ENCODE measurements at regions not wholly inside any gene's neighbourhood (a gene's known extent, or its start where the extent isn't known, plus 50 kb on each side); places are given as distances from the start of the nearest gene placed in this dataset.

DNA sequence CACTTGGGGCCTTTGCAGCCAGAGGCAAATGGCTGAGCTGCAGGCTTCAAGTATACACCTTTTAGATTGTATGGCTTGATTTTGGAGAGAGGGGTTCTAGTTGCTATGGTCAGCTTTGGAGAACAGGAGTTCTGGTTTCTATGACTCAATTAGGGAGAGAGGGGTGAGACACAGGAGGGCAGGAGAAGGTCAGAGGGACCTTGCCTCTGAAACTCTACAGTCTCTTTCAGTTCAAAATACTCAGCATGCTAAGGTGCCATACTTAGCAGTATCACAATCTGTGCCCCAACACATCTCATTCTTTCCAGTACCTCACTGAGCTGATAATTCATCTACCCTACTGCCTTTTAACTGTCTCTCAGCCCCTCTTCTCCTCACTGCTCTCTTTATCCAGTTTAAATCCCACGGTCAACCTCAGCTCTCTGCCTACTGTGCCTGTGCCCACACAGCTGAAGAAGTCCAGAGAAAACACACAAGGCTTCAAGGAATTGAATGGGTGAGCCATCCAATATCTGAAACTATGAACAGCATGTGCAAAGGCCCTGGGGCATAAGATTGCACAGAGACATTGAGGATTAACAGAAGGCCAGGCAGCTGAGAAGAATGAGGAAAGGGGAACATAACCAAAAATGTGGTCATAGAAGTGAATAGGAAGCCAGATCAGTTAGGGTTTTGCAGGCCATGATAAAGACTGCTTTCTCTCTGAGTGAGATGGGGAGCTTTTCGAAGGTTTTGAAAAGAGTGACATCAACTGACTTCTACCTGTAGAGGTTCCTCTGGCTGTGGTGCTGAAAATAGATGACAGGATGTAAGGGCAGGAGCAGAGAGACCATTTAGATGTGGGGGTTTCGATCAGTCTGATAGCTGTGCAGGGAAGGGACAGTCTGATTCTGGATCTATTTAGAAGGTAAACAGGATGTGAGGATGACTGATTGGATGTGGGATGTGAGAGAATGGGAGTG is 54.5 kb upstream of the C3orf80 start:
- Histone ChIP-seq H3K27me3 (ENCODE audit: control insufficient read depth in 2 of 2, insufficient read depth in 2 of 2, low read length in 2 of 2) (no peaks in the 10 kb centered on the region), H3K36me3 (replicated peaks in 1 of 2; ENCODE audit: control insufficient read depth in 1 of 2, insufficient read depth in 2 of 2, low read length in 2 of 2) (no peaks in the 10 kb centered on the region), H3K9me3 (replicated peaks in 1 of 2; ENCODE audit: control insufficient read depth in 1 of 2, insufficient read depth in 1 of 2, low read length in 2 of 2) (no peaks in the 10 kb centered on the region), H3K9ac (ENCODE audit: insufficient read depth, low read length, poor library complexity, severe bottlenecking) (no peak overlapping the region), H3K4me1 (ENCODE audit: control insufficient read depth in 1 of 2, insufficient read depth in 2 of 2, low read length in 2 of 2) (no peaks in the 10 kb centered on the region), H3K79me2 (ENCODE audit: insufficient read depth, low read length) (no peaks in the 10 kb centered on the region), H2AFZ (ENCODE audit: insufficient read depth, low read depth, low read length, poor library complexity, severe bottlenecking) (no peak overlapping the region), H4K20me1 (ENCODE audit: insufficient read depth, low read length) (no peaks in the 10 kb centered on the region), H3K27ac (ENCODE audit: low read depth in 1 of 2, low read length in 2 of 2) (no peak overlapping the region), H3K4me2 (replicated peaks; ENCODE audit: extremely low read depth, low read length, poor library complexity, severe bottlenecking) (no peak overlapping the region), H3K4me3 (replicated peaks in 1 of 3; ENCODE audit: low read depth in 2 of 3, low read length in 3 of 3) (no peak overlapping the region)
- no peak for DNase-seq
- no peaks in the 10 kb centered on the region for H3K36me3 Mint-ChIP-seq
- H3K4me1 Mint-ChIP-seq = peaks cover 4% of the 10 kb centered on the region
- H3K27ac Mint-ChIP-seq = peak overlapping the region in 1 of 7 donors; percentile 41
- intact Hi-C loops (cut with micrococcal nuclease) = no loop called here
- 89% methylated on average over 2 of the region's 3 CpGs for WGBS (ENCODE audit: insufficient coverage)
- H3K9me3 Mint-ChIP-seq = peaks cover 0 to 1% (median 0%) of the 10 kb centered on the region in 7 donors
- H3K27me3 Mint-ChIP-seq (ENCODE audit: low read depth in 3 of 3) = peaks cover 0 to 1% (median 1%) of the 10 kb centered on the region in 3 donors
- H3K4me3 Mint-ChIP-seq = no peak overlapping the region
- TF ChIP-seq, protein P1, sequence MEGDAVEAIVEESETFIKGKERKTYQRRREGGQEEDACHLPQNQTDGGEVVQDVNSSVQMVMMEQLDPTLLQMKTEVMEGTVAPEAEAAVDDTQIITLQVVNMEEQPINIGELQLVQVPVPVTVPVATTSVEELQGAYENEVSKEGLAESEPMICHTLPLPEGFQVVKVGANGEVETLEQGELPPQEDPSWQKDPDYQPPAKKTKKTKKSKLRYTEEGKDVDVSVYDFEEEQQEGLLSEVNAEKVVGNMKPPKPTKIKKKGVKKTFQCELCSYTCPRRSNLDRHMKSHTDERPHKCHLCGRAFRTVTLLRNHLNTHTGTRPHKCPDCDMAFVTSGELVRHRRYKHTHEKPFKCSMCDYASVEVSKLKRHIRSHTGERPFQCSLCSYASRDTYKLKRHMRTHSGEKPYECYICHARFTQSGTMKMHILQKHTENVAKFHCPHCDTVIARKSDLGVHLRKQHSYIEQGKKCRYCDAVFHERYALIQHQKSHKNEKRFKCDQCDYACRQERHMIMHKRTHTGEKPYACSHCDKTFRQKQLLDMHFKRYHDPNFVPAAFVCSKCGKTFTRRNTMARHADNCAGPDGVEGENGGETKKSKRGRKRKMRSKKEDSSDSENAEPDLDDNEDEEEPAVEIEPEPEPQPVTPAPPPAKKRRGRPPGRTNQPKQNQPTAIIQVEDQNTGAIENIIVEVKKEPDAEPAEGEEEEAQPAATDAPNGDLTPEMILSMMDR (IDR thresholded peaks at IDR 0.05) = no peak

DNA sequence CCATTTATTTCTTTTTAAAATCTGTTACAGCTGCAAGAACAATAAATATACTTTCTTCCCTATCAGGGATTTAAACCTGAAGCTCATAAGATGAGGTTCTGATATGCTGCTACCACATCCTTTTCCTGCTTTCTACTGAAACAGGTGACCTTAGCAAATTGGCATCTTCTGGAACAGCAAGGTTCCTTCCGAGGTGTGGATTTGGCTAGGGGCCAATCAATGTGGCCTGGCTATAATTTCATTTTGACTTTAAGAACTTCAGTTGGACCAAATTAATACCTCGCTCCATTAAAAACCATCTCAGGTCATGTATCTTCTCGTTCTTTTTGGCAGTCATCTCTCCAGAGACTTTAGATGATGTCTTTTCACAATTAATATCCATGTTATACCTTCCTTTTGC is 53.4 kb upstream of the C3orf80 start:
- Histone ChIP-seq H3K79me2 (ENCODE audit: insufficient read depth, low read length) (no peaks in the 10 kb centered on the region), H2AFZ (ENCODE audit: insufficient read depth, low read depth, low read length, poor library complexity, severe bottlenecking) (no peak overlapping the region), H4K20me1 (ENCODE audit: insufficient read depth, low read length) (no peaks in the 10 kb centered on the region), H3K36me3 (replicated peaks in 1 of 2; ENCODE audit: control insufficient read depth in 1 of 2, insufficient read depth in 2 of 2, low read length in 2 of 2) (no peaks in the 10 kb centered on the region), H3K27ac (ENCODE audit: low read depth in 1 of 2, low read length in 2 of 2) (no peak overlapping the region), H3K27me3 (ENCODE audit: control insufficient read depth in 2 of 2, insufficient read depth in 2 of 2, low read length in 2 of 2) (no peaks in the 10 kb centered on the region), H3K4me1 (ENCODE audit: control insufficient read depth in 1 of 2, insufficient read depth in 2 of 2, low read length in 2 of 2) (no peaks in the 10 kb centered on the region), H3K9me3 (replicated peaks in 1 of 2; ENCODE audit: control insufficient read depth in 1 of 2, insufficient read depth in 1 of 2, low read length in 2 of 2) (no peaks in the 10 kb centered on the region), H3K4me3 (replicated peaks in 1 of 3; ENCODE audit: low read depth in 2 of 3, low read length in 3 of 3) (no peak overlapping the region), H3K4me2 (replicated peaks; ENCODE audit: extremely low read depth, low read length, poor library complexity, severe bottlenecking) (no peak overlapping the region), H3K9ac (ENCODE audit: insufficient read depth, low read length, poor library complexity, severe bottlenecking) (no peak overlapping the region)
- H3K9me3 Mint-ChIP-seq = peaks cover 0 to 1% (median 0%) of the 10 kb centered on the region in 7 donors
- TF ChIP-seq, protein P1 (IDR thresholded peaks at IDR 0.05) = no peak
- no peak for DNase-seq
- H3K4me3 Mint-ChIP-seq = no peak overlapping the region
- intact Hi-C loops (cut with micrococcal nuclease) = no loop called here
- H3K36me3 Mint-ChIP-seq = no peaks in the 10 kb centered on the region
- H3K27ac Mint-ChIP-seq = no peak overlapping the region
- H3K27me3 Mint-ChIP-seq (ENCODE audit: low read depth in 3 of 3) = peaks cover 0 to 1% (median 1%) of the 10 kb centered on the region in 3 donors
- H3K4me1 Mint-ChIP-seq = peaks cover 4% of the 10 kb centered on the region
- WGBS (ENCODE audit: insufficient coverage) = 20% methylated on average over 3 of the region's 3 CpGs
